ENCODE measurements at regions not wholly inside any gene's neighbourhood (a gene's known extent, or its start where the extent isn't known, plus 50 kb on each side); places are given as distances from the start of the nearest gene placed in this dataset.

DNA sequence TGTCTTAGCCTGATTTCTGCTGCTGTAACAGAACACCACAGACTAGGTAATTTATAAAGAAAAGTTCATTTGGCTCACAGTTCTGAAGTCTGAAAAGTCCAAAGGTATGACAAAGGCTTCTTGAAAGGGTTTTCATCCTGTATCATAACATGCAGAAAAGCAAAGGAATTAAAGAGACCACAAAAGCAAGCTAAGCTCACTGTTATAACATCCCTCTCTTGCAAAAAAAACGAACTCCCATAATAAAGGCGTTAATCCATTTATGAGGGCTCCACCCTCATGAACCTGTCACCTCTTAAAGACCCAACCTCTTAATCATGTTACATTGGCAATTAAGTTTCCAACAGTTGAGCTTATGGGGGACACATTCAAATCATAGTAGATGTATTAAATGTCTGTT is 197.9 kb downstream of the PLOD2 start:
- H2BK5ac ChIP-seq (ENCODE audit: insufficient read length, low read length), result no peak overlapping the region
- H3K9ac ChIP-seq (ENCODE audit: extremely low read depth, insufficient read length, low read length), result no peak overlapping the region
- H3K18ac ChIP-seq (ENCODE audit: insufficient read length, low read depth, low read length), result no peak overlapping the region

More for the DNA sequence above, 197.9 kb downstream of the PLOD2 start:
- Histone ChIP-seq H3K79me2 (ENCODE audit: insufficient read depth, low read length) (no peaks in the 10 kb centered on the region), H3K4me1 (ENCODE audit: insufficient read depth, low read length) (no peaks in the 10 kb centered on the region), H2AFZ (ENCODE audit: low read length) (no peak overlapping the region), H2BK120ac (ENCODE audit: low read depth, low read length, poor library complexity, severe bottlenecking) (no peak overlapping the region), H4K5ac (ENCODE audit: insufficient read length, low read depth, low read length) (no peak overlapping the region), H4K20me1 (ENCODE audit: control insufficient read depth, insufficient read depth, insufficient read length) (no peaks in the 10 kb centered on the region), H3K27me3 (ENCODE audit: insufficient read depth, low read length) (no peaks in the 10 kb centered on the region), H3K4ac (ENCODE audit: low read depth, low read length) (no peak overlapping the region), H3K4me2 (ENCODE audit: insufficient read depth, insufficient read length, low read length) (no peak overlapping the region), H4K91ac (ENCODE audit: insufficient read length, low read depth, low read length) (no peak overlapping the region), H3K56ac (ENCODE audit: insufficient read length, low read depth, low read length) (no peak overlapping the region), H3K27ac (ENCODE audit: insufficient read length, low read depth, low read length) (no peak overlapping the region), H2AK5ac (ENCODE audit: insufficient read length, low read length) (no peak overlapping the region), H3K9me3 (ENCODE audit: control insufficient read depth, low read depth, low read length) (no peaks in the 10 kb centered on the region), H3K14ac (ENCODE audit: insufficient read depth, low read length) (no peak overlapping the region), H2BK20ac (ENCODE audit: low read depth, low read length, poor library complexity, severe bottlenecking) (no peak overlapping the region), H3K23me2 (ENCODE audit: insufficient read length, low read depth, low read length, poor library complexity, severe bottlenecking) (no peaks in the 10 kb centered on the region), H3K79me1 (ENCODE audit: insufficient read depth, low read depth, low read length, poor library complexity, severe bottlenecking) (no peaks in the 10 kb centered on the region), H3K23ac (ENCODE audit: insufficient read length, low read depth, low read length) (no peak overlapping the region), H3T11ph (ENCODE audit: low read length) (no peak overlapping the region), H4K8ac (replicated peaks; ENCODE audit: insufficient read length, low read depth, low read length) (no peak overlapping the region), H2BK15ac (ENCODE audit: low read depth, low read length) (no peak overlapping the region), H2BK12ac (ENCODE audit: insufficient read length, low read depth, low read length) (no peak overlapping the region)
- DNase-seq, result no peak
- Mint-ChIP-seq H3K4me1 (no peaks in the 10 kb centered on the region), H3K9me3 (no peaks in the 10 kb centered on the region), H3K27ac (no peak overlapping the region), H3K4me3 (no peak overlapping the region), H3K27me3 (ENCODE audit: low read depth) (no peaks in the 10 kb centered on the region), H3K36me3 (ENCODE audit: insufficient read depth in 1 of 3, low read depth in 3 of 3) (no peaks in the 10 kb centered on the region)
- WGBS (ENCODE audit: extremely low coverage, insufficient read length, low lambda C conversion rate), result no CpG with 5 or more reads among the region's 2 CpGs
- no peak for TF ChIP-seq CTCF (conservative IDR thresholded peaks at IDR 0.05)

All from H9 (cell line).